CD1c-positive myeloid dendritic cell (primary cell): ENCODE measurements at regions not wholly inside any gene's neighbourhood (a gene's known extent, or its start where the extent isn't known, plus 50 kb on each side); places are given as distances from the start of the nearest gene placed in this dataset.
A peak's percentile ranks its signal among the peaks of the same experiment; 100 is the strongest.
"Not testable (repeated sequence)": the region's sequence is repeated elsewhere in the genome, so short reads cannot be mapped to it uniquely, and the experiment has no call there.

Experiments used
- DNase-seq: peaks from one replicate; pipeline ENCODE4 v3.0.0-alpha.2; 2016; ENCODE audit errors: extremely low spot score

GRCh38 chr13:99737481-99738245 is 233.9 kb downstream of the ZIC5 start:
- DNase-seq = no peak

GRCh38 chr13:99736541-99736940 is 235.0 kb downstream of the ZIC5 start:
- DNase-seq = no peak

- DNase-seq = no peak
Measured at GRCh38 chr13:99734013-99734693, 232.9 kb downstream of the TM9SF2 start.

- DNase-seq = no peak
Measured at GRCh38 chr13:99733346-99733745, 232.1 kb downstream of the TM9SF2 start.

GRCh38 chr13:99731747-99732146 is 230.5 kb downstream of the TM9SF2 start:
- no peak for DNase-seq

- no peak for DNase-seq
Measured at GRCh38 chr13:99730403-99730802, 229.1 kb downstream of the TM9SF2 start.

GRCh38 chr13:99729745-99730144 is 228.5 kb downstream of the TM9SF2 start:
- no peak for DNase-seq

GRCh38 chr13:99727651-99728050 is 226.4 kb downstream of the TM9SF2 start:
- DNase-seq = not testable (repeated sequence)

- DNase-seq = no peak
Measured at GRCh38 chr13:99726282-99726894, 225.1 kb downstream of the TM9SF2 start.

- DNase-seq = no peak
Measured at GRCh38 chr13:99725644-99726043, 224.4 kb downstream of the TM9SF2 start.

- no peak for DNase-seq
Measured at GRCh38 chr13:99724633-99725517, 223.6 kb downstream of the TM9SF2 start.

GRCh38 chr13:99723878-99724277 is 222.6 kb downstream of the TM9SF2 start:
- DNase-seq = no peak

GRCh38 chr13:99722931-99723330 is 221.7 kb downstream of the TM9SF2 start:
- DNase-seq = no peak

- DNase-seq = no peak
Measured at GRCh38 chr13:99722338-99722818, 221.1 kb downstream of the TM9SF2 start.

GRCh38 chr13:99721606-99722337 is 220.5 kb downstream of the TM9SF2 start:
- peak; percentile 8 for DNase-seq

- DNase-seq = no peak
Measured at GRCh38 chr13:99717959-99718674, 216.8 kb downstream of the TM9SF2 start.

- no peak for DNase-seq
Measured at GRCh38 chr13:99709134-99709533, 207.9 kb downstream of the TM9SF2 start.

- DNase-seq = no peak
Measured at GRCh38 chr13:99704390-99704789, 203.1 kb downstream of the TM9SF2 start.

- no peak for DNase-seq
Measured at GRCh38 chr13:99703908-99704307, 202.6 kb downstream of the TM9SF2 start.

GRCh38 chr13:99702687-99703319 is 201.5 kb downstream of the TM9SF2 start:
- no peak for DNase-seq
